NCI-H2227 (cell line): ENCODE measurements at regions not wholly inside any gene's neighbourhood (a gene's known extent, or its start where the extent isn't known, plus 50 kb on each side); places are given as distances from the start of the nearest gene placed in this dataset.
"Not testable (repeated sequence)": the region's sequence is repeated elsewhere in the genome, so short reads cannot be mapped to it uniquely, and the experiment has no call there.

Experiments
- DNase-seq: peaks from one replicate; lab custom pipeline; 2025; ENCODE audit not compliant: unreplicated experiment; lab: John Stamatoyannopoulos, UW

DNA sequence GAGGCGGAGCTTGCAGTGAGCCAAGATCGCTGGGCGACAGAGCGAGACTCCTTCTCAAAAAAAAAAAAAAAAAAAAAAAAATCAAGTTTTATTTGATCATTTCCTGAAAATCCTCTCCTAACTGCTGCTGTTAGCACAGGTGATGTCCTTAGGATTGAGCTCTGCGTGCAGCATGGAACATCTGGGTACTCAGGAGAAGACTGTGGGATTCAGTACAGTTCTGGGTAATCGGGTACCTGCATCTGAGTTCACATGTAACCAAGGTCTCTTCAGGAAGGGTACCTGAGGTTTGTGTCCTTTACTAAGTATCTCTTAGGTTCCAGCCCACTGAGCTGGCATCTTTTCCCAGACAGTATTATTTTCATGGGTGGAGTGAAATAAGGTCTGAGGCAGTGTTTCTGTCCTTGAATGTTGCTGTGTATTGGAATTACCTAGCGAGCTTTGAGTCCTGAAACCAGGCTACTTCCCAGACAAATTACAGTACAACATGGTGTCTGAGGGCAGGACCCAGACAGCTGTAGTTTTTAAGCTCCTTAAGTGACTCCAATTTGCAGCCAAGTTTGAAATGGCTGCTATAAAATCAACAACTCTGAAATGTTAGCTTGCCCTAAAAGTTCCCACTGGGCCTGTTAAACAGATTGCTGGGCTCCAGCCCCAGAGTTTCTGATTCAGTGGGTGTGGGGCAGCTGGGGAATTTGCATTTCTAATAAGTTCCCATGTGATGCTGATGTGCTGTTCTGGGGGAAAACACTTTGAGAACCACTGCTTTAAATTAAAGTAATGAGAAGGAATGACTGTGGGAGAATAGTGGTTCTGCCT, 120.5 kb downstream of the PMAIP1 start:
- DNase-seq: no peak

DNA sequence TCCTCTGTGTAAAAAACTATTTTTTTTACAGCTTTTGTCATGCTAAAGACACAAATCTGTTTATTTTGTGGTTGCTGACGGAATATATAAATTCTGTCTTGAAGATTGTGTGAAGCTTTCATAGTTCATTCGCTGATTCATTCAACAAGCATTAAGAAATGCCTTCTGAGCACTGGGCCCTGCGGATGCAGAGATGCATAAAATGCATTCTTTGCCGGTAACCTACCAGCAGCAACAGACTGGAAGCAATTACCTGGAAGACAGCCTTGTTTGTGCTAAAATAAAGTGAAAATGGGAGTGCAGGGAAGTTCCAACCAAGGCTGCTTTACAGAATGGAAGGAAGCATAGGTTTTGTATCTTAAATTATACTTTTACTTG, 119.7 kb downstream of the PMAIP1 start:
- DNase-seq: no peak

DNA sequence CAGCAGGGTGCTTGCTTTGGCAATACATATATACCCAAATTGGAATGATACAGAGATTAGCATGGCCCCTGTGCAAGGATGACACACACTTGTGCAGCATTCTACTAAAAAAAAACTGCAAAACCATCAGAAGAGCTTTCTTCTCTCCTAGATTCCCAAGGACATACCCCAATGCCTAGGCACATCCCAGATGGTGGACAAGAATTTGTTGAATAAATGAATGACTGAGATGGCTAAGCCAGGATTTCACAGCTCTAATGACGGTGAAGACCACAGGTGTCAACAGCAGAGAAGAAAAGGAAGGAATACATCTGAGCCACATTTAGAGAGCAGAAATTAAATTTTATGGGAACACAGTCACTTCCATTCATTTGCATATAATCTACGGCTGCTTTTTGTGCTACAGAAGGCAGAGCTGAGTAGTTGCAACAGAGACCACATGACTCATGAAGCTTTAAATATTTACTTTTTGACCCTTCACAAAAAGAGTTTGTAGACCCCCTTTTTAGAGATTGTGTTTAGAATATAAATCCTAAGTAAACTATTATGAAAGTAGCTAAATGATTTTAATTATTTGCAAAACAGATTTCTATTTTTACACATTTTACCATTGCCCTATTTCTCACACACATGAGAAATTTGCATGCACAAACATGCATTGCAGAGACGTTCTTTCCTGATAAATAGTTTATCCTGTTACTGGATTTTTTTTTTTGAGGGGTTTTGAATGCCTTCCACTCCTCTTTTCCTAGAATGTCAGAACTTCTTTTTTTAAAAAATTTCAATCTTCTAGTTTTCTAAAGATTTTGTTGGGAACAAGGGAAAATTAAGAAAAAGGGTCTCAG, 119.0 kb downstream of the PMAIP1 start:
- DNase-seq: no peak

DNA sequence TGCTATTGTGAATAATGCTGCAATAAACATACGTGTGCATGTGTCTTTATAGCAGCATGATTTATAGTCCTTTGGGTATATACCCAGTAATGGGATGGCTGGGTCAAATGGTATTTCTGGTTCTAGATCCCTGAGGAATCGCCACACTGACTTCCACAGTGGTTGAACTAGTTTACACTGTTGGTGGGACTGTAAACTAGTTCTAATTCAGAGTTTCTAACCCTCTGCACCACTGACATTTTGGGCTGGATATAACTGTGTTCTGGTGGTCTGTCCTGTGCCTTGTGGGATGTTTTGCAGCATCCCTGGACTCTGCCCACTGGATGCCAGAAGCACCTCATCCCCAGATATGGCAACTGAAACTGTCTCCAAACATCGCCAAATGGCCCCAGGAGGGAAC, 118.3 kb downstream of the PMAIP1 start:
- DNase-seq: peak; percentile 84

DNA sequence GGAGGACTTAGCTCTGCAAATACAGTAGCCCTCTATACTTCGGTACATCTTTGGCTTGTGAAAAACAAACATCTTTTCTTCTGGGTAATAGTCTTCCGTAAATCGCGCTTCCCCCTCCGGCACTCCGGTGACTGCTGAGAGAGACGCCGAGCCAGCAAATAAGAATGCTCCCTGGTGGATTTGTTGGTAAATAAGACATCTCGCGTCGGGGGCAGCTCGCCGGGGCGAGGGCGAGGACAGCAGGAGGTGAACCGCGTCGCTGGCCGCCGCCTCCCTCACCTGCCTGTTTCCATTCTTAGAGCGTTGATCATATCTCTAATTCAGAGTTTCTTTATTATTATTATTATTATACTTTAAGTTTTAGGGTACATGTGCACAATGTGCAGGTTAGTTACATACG, 117.6 kb downstream of the PMAIP1 start:
- peak; percentile 34 for DNase-seq

DNA sequence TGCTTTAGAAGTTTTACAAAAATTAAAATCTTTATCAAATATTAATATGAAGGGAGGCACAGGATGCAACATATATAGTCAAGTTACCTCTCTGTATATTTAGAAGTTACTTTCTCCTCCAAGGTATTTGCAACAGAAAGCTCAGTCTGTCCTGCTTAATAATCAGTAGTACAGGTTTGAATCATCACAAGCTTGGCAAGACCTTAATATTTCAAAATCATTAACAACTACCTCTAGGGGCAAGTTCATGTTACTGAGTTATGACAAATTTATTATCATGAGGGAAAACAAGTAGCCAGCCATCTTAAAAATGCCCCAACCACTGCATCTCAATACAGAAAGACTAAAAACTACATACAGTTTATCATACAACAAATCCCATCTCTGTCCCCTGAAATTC, 116.0 kb downstream of the PMAIP1 start:
- DNase-seq: not testable (repeated sequence)

DNA sequence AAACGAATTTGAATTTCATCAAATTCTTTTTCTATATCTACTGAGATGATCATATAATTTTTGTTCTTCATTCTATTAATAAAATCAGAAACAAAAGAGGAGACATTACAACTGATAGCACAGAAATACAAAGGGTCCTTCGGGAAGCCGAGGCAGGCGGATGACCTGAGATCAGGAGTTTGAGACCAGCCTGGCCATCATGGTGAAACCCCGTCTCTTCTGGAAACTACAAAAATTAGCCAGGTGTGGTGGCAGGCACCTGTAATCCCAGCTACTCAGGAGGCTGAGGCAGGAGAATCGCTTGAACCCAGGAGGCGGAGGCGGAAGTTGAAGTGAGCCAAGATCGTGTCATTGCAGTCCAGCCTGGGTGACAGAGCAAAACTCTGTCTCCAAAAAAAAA, 113.4 kb downstream of the PMAIP1 start:
- DNase-seq: not testable (repeated sequence)

DNA sequence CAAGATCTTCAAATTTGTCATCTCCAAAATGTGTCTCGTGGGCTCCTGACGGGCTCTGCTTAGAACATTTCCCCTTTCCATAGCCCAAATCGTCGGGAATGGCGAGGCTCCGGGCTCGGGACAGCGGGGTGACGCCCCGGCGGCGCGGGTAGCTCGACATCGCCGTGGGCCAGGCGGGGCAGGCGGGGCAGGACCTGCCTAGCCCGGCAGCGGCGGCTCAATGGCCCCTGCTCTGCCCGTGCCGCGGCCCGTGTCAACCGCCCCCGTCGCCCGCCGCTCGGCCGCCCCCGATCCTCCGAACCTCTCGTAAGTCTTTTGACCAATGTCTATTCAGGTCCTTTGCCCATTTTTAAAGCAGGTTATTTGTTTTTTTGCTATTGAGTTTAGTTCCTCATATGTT, 111.2 kb downstream of the PMAIP1 start:
- DNase-seq: no peak

DNA sequence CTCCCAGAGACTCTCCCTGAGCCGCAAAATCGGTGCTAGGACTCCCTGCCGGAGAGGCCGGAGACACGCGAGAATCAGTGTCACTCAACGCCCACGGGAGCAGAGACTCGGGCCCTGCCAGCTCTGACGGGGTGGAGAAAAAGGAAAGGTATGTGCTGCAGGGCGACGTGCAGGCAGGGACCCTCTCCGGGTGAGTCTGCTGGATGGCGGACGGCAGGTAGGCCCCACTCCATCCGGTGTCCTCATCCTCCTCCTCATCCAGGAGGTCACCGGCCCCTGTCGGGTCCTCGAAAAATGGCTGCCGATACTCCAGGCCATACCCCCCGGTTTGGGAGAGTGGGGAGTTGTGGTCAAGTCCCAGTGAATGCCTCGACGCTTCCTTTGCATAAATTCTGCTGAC, 110.7 kb downstream of the PMAIP1 start:
- no peak for DNase-seq

DNA sequence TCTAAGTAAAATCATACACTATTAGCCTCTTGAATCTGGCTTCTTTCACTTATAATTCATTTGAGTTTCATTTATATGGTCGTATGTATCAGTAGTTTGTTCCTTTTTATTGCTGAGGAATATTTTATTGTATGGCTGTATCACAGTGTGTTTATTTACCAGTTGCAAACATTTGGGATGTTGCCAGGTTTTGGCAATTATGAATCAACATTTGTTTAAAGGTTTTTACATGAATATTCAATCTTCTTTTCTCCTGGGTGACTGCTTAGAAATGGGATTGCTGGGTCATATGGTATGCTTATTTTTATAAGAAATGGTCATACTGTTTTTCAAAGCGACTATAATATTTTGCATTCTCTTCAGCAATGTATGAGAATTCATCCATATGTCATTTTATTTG, 107.9 kb downstream of the PMAIP1 start:
- no peak for DNase-seq

DNA sequence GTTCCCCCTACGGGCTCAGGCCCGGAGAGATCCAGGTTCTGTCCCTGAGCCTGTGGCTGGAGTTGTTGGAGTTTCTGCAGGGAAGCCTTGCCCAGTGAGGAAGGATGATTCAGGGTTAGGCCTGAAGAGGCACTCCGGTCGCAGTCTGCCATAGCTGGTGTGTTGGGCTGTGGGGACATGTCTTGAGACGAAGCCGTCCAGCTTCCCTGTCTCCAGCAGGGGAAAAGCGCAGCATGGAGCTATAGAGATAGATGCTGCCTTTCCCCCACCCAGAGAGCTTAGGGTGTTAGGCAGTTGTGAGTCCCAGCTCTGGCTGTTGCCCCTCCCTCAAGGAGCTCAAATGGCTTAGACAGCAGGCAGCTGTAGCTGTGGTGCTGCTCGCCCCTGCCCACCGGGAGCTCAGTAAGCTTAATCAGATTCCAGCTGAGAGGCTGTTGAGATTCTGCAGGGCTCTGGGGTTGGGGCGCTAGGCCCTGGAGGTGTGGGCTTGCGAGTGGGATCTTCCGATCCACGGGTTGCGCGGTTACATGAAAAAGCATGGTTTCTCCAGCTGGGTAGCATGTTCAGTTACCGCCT, 103.9 kb downstream of the PMAIP1 start:
- no peak for DNase-seq

DNA sequence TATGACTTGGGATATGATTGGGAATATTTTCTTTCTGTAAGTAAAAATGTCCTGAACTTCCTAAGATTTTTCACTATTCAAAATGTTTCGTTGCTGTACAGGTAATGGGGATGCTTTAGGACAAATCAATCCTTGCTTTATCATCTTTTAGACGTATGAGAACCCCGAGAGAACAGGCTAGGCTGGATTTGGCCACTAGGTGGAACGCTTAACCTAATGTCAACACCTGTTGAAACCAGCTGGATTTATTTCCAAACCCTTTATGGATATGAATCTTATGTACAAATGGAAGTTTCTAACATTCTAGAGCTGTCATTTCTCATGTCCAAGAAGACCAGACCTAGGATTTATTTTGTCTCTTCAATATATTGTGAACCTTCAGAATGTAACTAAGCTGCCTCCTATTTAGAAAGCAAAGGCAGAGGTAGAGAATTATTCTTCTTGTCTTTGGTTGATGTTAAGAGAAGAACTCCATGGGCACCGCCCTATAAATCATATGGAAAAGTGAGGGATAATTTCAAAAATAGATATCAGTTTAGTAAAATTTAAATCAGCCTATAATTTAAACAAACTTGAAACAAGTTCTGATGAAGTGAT, 96.7 kb downstream of the PMAIP1 start:
- peak; percentile 59 for DNase-seq

DNA sequence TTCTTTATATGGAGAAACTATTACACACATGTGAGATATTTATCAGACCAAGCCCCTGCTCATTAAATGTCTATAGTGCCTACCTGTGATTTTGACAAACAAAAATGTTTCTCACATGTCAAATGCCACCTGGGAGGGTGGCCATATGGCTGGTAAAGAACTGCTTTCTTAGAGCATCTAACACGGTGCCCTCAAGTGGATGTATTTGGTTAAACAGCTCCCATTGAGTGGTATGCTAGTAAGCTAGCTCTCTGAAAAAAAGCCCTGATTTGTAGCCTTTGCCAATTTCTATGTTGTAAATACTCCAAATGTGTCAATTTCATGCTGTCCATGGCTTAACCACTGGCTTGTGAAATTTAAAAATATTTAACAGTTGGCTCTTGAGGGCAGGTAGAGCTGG, 94.6 kb downstream of the PMAIP1 start:
- DNase-seq: peak; percentile 12

DNA sequence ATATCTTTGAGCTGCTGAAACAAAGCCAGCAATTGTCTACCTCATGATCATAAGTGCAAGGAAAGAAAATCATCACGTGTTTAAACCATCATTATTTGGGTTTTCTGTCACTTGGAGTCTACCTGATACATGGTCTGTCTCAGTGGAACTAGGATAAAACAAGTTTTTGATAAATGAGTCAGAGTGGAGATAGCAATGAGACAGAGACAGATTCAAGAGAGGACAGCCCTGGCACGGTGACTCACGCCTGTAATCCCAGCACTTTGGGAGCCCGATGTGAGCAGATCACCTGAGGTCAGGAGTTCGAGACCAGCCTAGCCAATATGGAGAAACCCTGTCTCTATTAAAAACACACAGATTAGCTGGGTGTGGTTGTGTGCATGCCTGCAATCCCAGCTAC, 93.8 kb downstream of the PMAIP1 start:
- DNase-seq: no peak

DNA sequence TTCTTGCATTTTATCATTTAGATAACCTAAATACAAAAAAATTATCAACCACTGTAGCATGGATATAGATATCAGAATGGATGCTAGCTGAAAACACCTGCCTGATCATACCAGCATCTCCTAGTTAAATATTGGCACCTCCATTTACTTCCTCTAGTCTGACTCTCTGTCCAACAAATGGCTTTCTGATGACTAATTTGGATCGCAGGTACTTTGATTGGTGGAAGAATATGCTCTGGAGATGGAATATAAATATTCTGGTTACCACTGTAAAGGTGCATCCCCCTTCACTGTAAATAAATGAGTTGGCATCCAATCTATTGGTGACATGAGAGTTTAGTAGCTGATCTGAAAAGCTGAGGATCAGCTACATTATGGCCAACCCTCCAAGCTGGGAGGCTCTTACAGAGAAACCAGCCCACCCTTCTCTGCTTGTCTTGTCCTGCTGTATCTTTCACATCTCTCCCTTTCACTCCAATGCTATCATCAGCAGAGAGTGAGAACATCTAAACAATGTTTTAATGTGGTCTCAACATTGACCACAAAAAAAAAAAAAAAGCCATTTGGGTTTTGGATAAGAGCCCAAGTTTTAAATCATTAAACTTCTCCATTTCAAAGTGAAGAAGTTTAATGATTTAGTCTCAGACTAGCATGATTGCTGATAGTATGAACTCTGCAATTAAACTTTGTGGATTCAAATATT, 90.5 kb downstream of the PMAIP1 start:
- no peak for DNase-seq

DNA sequence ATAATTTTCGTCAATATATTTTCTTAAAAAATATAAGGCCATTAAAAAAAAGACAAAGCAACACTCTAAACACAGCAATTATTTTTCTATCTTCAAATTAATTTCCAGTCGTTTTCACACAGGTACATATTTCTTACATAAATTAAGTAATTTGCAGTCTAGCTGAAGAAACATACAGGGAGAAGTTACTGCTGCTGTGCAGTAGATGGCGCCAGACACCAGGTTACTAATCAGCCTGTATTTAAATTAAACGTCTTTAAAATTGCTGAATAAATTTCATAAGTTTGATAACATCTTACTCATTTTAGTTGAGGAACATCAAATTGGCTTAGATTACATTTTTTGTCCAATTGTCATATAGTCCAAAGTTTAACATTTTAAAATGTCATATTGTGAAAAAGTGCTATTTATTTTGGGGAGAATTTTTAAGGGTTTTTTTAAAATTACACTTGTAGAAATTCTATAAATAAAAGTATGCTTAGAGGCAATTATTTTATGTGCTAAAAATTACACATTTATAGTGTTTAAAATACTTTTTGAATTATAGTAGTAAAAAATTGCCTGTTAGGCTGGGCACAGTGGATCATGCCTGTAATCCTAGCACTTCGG, 88.4 kb downstream of the PMAIP1 start:
- peak; percentile 37 for DNase-seq

DNA sequence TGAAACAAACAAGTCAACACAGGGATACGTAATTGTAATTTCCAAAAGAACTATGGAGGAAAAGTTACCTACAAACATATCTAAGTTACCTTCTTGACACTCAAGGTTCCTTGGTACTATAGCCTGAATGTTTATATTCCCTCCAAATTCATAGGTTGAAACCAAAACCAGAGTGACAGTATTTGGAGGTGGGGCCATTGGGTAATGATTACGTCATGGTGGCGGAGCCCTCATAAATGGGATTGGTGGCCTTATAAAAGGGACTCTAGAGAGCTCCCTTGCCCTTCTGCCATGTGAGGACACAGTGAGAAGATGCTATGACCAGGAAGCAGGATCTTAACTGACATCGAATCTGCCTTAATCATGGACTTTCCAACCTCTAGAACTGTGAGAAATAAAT, 87.3 kb downstream of the PMAIP1 start:
- DNase-seq: no peak

DNA sequence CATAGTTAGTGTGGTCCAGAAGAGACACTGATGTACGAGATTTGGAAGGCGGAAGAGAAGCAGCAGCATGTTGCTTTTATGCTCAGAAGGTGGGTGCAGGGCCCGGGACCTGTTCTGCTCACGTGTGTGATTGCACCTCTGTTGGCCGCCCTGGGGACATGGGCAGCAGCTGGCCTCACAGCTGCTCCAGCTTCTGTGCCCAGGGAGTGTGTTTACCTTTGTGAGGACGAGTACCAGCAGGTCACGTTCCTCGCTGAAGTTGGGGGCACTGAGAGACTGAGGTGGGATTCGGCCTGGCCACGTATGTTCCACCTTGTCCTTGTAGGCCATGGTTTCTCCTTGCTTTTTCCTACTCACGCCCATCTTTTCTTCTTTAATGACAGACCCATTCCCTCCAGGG, 86.3 kb downstream of the PMAIP1 start:
- DNase-seq: no peak

DNA sequence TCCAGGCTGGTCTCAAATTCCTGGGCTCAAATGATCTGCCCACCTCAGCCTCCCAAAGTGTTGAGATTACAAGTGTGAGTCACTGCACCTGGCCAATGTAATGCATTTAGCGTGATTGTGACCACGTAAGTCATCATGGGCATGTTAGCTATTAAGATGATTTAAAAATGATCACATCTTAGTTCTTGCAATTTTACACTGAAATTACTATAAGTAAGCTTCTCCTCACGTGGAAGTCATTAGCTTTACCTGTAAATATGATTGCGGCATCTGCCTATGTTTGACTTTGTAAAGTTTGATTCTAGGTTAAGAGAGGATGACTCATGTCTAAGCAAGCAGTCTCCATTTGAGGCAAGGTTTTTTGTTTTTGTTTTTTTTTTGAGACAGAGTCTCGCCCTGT, 85.5 kb downstream of the PMAIP1 start:
- no peak for DNase-seq

DNA sequence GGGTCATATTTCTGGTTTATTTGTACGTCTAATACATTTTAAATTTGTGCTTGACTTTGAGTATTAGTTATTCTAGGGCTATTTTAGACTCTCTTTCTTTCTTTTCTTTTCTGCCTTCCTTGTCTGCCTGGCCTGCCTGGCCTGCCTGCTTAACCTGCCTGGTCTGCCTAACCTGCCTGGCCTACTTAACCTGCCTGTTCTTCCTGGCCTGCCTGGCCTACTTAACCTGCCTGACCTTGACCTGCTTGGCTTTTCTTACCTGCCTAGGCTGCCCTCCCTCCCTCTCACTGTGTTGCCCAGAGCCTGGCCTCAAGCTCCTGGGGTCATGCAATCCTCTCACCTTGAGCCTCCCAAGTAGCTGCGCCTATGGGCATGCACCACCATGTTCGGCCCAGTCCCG, 83.7 kb downstream of the PMAIP1 start:
- no peak for DNase-seq

DNA sequence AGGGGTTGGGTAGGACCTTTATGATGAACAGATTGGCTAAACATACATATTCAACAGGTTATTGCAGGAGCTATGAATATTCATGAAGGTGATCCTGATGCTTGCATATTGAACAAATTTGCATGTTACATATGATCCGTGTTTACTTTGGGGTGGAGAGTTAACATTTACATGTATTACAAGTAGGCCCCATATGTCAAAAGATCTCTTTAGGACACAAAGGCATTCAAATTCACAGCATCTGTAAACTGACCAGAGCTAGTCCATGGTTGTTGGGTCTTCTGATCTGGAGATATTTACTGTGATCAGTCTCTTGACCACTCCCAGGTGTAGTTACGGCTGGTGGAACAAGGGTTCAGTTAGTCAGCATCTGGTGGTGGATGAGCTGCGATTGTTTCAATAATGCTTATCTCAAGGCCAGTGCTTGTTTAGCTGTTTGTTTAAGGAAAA, 80.4 kb downstream of the PMAIP1 start:
- DNase-seq: no peak
